Fibroblast of lung (primary cell): ENCODE measurements at regions not wholly inside any gene's neighbourhood (a gene's known extent, or its start where the extent isn't known, plus 50 kb on each side); places are given as distances from the start of the nearest gene placed in this dataset.

Source experiments
- DNase-seq, 2 donors: peaks; one replicate each; pipeline versions ENCODE4 v3.0.0 to v3.0.0-alpha.2; 2010; ENCODE audit warnings: low read depth in 2 of 2
- H2AFZ ChIP-seq: 2 replicates; pipeline ENCODE4 v1.5.1; 2012; ENCODE audit warnings: low read length, control low read depth, inconsistent platforms
- H3K27ac ChIP-seq: 2 replicates; pipeline ENCODE4 v1.5.1; 2011; ENCODE audit warnings: low read length, control low read depth; ENCODE audit not compliant: insufficient read depth
- H3K27me3 ChIP-seq: 2 replicates; pipeline ENCODE4 v1.5.1; 2011; ENCODE audit warnings: mild to moderate bottlenecking, low read length; ENCODE audit not compliant: control insufficient read depth, insufficient read depth
- H3K36me3 ChIP-seq: 2 replicates; pipeline ENCODE4 v1.5.1; 2011; ENCODE audit warnings: low read length; ENCODE audit not compliant: control insufficient read depth, insufficient read depth
- H3K4me1 ChIP-seq: 2 replicates; pipeline ENCODE4 v1.5.1; 2011; ENCODE audit warnings: low read length; ENCODE audit not compliant: control insufficient read depth, insufficient read depth; ENCODE audit errors: extremely low read depth
- H3K4me2 ChIP-seq: 2 replicates; pipeline ENCODE4 v1.5.1; 2011; ENCODE audit warnings: low read length, control low read depth; ENCODE audit not compliant: insufficient read depth; ENCODE audit errors: extremely low read depth
- H3K4me3 ChIP-seq, 4 experiments: fragments of 200-600 bp in 1 of 4; sonication (generic) in 1 of 4; replicated peaks in 1 of 4; 2 replicates each; pipeline ENCODE4 v1.5.1; 2011 to 2016; ENCODE audit warnings: low read length in 4 of 4, low read depth in 3 of 4, mild to moderate bottlenecking in 3 of 4, control low read depth in 2 of 4, inconsistent platforms in 1 of 4, mixed read lengths in 1 of 4; ENCODE audit not compliant: insufficient read depth in 1 of 4; ENCODE audit errors: control extremely low read depth in 1 of 4
- H3K79me2 ChIP-seq: 2 replicates; pipeline ENCODE4 v1.5.1; 2012; ENCODE audit warnings: mild to moderate bottlenecking, low read length, inconsistent platforms; ENCODE audit not compliant: control insufficient read depth, insufficient read depth
- H3K9ac ChIP-seq: 2 replicates; pipeline ENCODE4 v1.5.1; 2011; ENCODE audit warnings: mild to moderate bottlenecking, low read length, control low read depth; ENCODE audit not compliant: insufficient read depth
- H3K9me3 ChIP-seq: 2 replicates; pipeline ENCODE4 v1.5.1; 2012; ENCODE audit warnings: low read depth, low read length; ENCODE audit not compliant: control insufficient read depth, insufficient read depth
- H4K20me1 ChIP-seq: 2 replicates; pipeline ENCODE4 v1.5.1; 2011; ENCODE audit warnings: low read length; ENCODE audit not compliant: control insufficient read depth, insufficient read depth; ENCODE audit errors: extremely low read depth
- CTCF ChIP-seq, 2 donors: IDR thresholded peaks in 1 of 2; conservative IDR thresholded peaks in 1 of 2; 1 replicate in 1 of 2; 2 replicates in 1 of 2; pipeline ENCODE4 v1.5.1; 2011 to 2012; ENCODE audit warnings: low read length in 2 of 2, control low read depth in 1 of 2, inconsistent platforms in 1 of 2, low read depth in 1 of 2, mild to moderate bottlenecking in 1 of 2
- EZH2 ChIP-seq: IDR thresholded peaks from 2 replicates; pipeline ENCODE4 v1.5.1; 2012; ENCODE audit warnings: low read length, control low read depth, mild to moderate bottlenecking; ENCODE audit errors: missing control alignments

- no peak for TF ChIP-seq CTCF (conservative IDR thresholded peaks at IDR 0.05 in 1 of 2, IDR thresholded peaks at IDR 0.05 in 1 of 2; ENCODE audit: low read depth in 1 of 2, low read length in 2 of 2)
- Histone ChIP-seq H3K79me2 (no peaks in the 10 kb centered on the region), H3K4me1 (no peaks in the 10 kb centered on the region), H3K4me2 (no peak overlapping the region), H3K4me3 (no peak overlapping the region), H3K27ac (no peak overlapping the region), H3K9ac (no peak overlapping the region), H3K27me3 (no peaks in the 10 kb centered on the region), H3K36me3 (no peaks in the 10 kb centered on the region), H4K20me1 (no peaks in the 10 kb centered on the region), H3K9me3 (no peaks in the 10 kb centered on the region), H2AFZ (no peak overlapping the region)
- DNase-seq, result no peak
Measured at GRCh38 chr1:29967261-29967660, 730.9 kb downstream of the PTPRU start.

GRCh38 chr1:29966526-29967045 lies 730.3 kb downstream of the PTPRU start:
- Histone ChIP-seq H3K9me3 (no peaks in the 10 kb centered on the region), H3K4me3 (no peak overlapping the region), H3K9ac (no peak overlapping the region), H3K27me3 (no peaks in the 10 kb centered on the region), H3K4me1 (no peaks in the 10 kb centered on the region), H3K4me2 (no peak overlapping the region), H2AFZ (no peak overlapping the region), H3K79me2 (no peaks in the 10 kb centered on the region), H3K36me3 (no peaks in the 10 kb centered on the region), H4K20me1 (no peaks in the 10 kb centered on the region), H3K27ac (no peak overlapping the region)
- TF ChIP-seq CTCF (conservative IDR thresholded peaks at IDR 0.05 in 1 of 2, IDR thresholded peaks at IDR 0.05 in 1 of 2; ENCODE audit: low read depth in 1 of 2, low read length in 2 of 2), result no peak
- no peak for TF ChIP-seq EZH2
- no peak for DNase-seq

- no peaks in the 10 kb centered on the region for H3K79me2 ChIP-seq
- H2AFZ ChIP-seq, result no peak overlapping the region
- no peak overlapping the region for H3K4me2 ChIP-seq
- TF ChIP-seq CTCF (conservative IDR thresholded peaks at IDR 0.05 in 1 of 2, IDR thresholded peaks at IDR 0.05 in 1 of 2; ENCODE audit: low read depth in 1 of 2, low read length in 2 of 2) (no peak), EZH2 (no peak)
- no peaks in the 10 kb centered on the region for H3K9me3 ChIP-seq
- H3K4me1 ChIP-seq, result no peaks in the 10 kb centered on the region
- no peaks in the 10 kb centered on the region for H3K36me3 ChIP-seq
- no peaks in the 10 kb centered on the region for H3K27me3 ChIP-seq
- H4K20me1 ChIP-seq, result no peaks in the 10 kb centered on the region
- no peak overlapping the region for H3K4me3 ChIP-seq
- DNase-seq, result no peak
- H3K27ac ChIP-seq, result no peak overlapping the region
- H3K9ac ChIP-seq, result no peak overlapping the region
Measured at GRCh38 chr1:29964718-29965533, 728.6 kb downstream of the PTPRU start.
